GM12878 (cell line): ENCODE measurements at regions not wholly inside any gene's neighbourhood (a gene's known extent, or its start where the extent isn't known, plus 50 kb on each side); places are given as distances from the start of the nearest gene placed in this dataset.

Experiments
- ATAC-seq: fragments of 200-7000 bp; cut with Tn5 transposase; 3 replicates; pipeline ENCODE4 v1.9.1; 2020; ENCODE audit warnings: mild to moderate bottlenecking, moderate library complexity
- BruUV-seq: library from RNA; stranded (reverse); fragments of 400-500 nt; replicated peaks from 2 replicates; lab custom pipeline; 2021; lab: Mats Ljungman, UMichigan
- CTCF ChIA-PET: fragments of 300-600 bp; sonication (Branson Sonifier 250); formaldehyde crosslinking; extraction: SDS; loops from one replicate; lab custom pipeline; 2021; ENCODE audit warnings: inconsistent platforms; lab: Yijun Ruan, JAX
- POLR2A ChIA-PET: fragments of 350-600 bp; formaldehyde crosslinking; extraction: SDS; loops from one replicate; lab custom pipeline; 2021; ENCODE audit warnings: inconsistent platforms; lab: Charles Lee
- RAD21 ChIA-PET: fragments of 300-600 bp; sonication (Branson Sonifier 250); formaldehyde crosslinking; loops from one replicate; lab custom pipeline; 2023; ENCODE audit warnings: antibody characterized with exemption; ENCODE audit not compliant: unreplicated experiment; lab: Charles Lee
- SMC1A ChIA-PET: fragments of 300-600 bp; sonication (Branson Sonifier 250); formaldehyde crosslinking; loops from one replicate; lab custom pipeline; 2023; ENCODE audit not compliant: unreplicated experiment, uncharacterized antibody; lab: Charles Lee
- DNase-seq: peaks from one replicate; pipeline ENCODE4 v3.0.0-alpha.2; 2011; ENCODE audit warnings: low read depth, low spot score
- FAIRE-seq: peaks from 3 replicates; lab custom pipeline; 2011; peaks lifted over from hg19 to GRCh38; lab: Jason Lieb, UNC
- H2AFZ ChIP-seq: 2 replicates; pipeline ENCODE4 v1.6.0; 2011; ENCODE audit warnings: low read depth, low read length, control low read depth; ENCODE audit not compliant: control insufficient read depth
- H3K27ac ChIP-seq: 2 replicates; pipeline ENCODE4 v1.5.1; 2011; ENCODE audit warnings: control low read depth; ENCODE audit not compliant: control insufficient read depth, insufficient read depth
- H3K27me3 ChIP-seq, 2 experiments: replicated peaks in 1 of 2; 2 replicates each; pipeline versions ENCODE4 v1.6.0 to v1.6.1; 2011; ENCODE audit warnings: low read length in 1 of 2; ENCODE audit not compliant: control insufficient read depth in 2 of 2, insufficient read depth in 2 of 2
- H3K36me3 ChIP-seq, 2 experiments: 2 replicates each; pipeline ENCODE4 v1.5.1; 2011; ENCODE audit warnings: low read length in 1 of 2; ENCODE audit not compliant: control insufficient read depth in 2 of 2, insufficient read depth in 2 of 2
- H3K4me1 ChIP-seq: 2 replicates; pipeline ENCODE4 v1.6.1; 2011; ENCODE audit warnings: mild to moderate bottlenecking, low read length, moderate library complexity, mixed read lengths; ENCODE audit not compliant: control insufficient read depth, insufficient read depth
- H3K4me2 ChIP-seq: 2 replicates; pipeline ENCODE4 v1.6.0; 2011; ENCODE audit warnings: control low read depth; ENCODE audit not compliant: control insufficient read depth, insufficient read depth
- H3K4me3 ChIP-seq: fragments of 200-600 bp; sonication (generic); 2 replicates; pipeline ENCODE4 v1.5.1; 2016
- H3K79me2 ChIP-seq: 2 replicates; pipeline ENCODE4 v1.6.0; 2011; ENCODE audit warnings: low read length; ENCODE audit not compliant: control insufficient read depth, insufficient read depth
- H3K9ac ChIP-seq: 2 replicates; pipeline ENCODE4 v1.8.0; 2011; ENCODE audit warnings: low read length, control low read depth, mixed read lengths; ENCODE audit not compliant: control insufficient read depth, insufficient read depth
- H3K9me3 ChIP-seq: replicated peaks from 3 replicates; pipeline ENCODE4 v1.5.1; 2011; ENCODE audit warnings: mild to moderate bottlenecking, low read length; ENCODE audit not compliant: control insufficient read depth, insufficient read depth
- H4K20me1 ChIP-seq: 2 replicates; pipeline ENCODE4 v1.6.0; 2011; ENCODE audit not compliant: control insufficient read depth, insufficient read depth
- IKZF2 ChIP-seq, 2 experiments: fragments of 450-650 bp; IDR thresholded peaks; 2 replicates each; pipeline ENCODE4 v1.6.1; 2017; ENCODE audit warnings: mild to moderate bottlenecking in 2 of 2, moderate library complexity in 2 of 2
- POLR2AphosphoS5 ChIP-seq: IDR thresholded peaks from 2 replicates; pipeline ENCODE4 v1.6.1; 2011; ENCODE audit warnings: mild to moderate bottlenecking, low read length, inconsistent platforms
- STAT3 ChIP-seq: IDR thresholded peaks from 2 replicates; pipeline ENCODE4 v1.6.1; 2011; ENCODE audit warnings: low read depth, low read length, improper control_type of control experiment
- WGBS: methylation state at CpG from one replicate; pipeline ENCODE4 v1.1.6; 2016; ENCODE audit warnings: low lambda C conversion rate; ENCODE audit not compliant: insufficient replicate concordance, insufficient coverage; ENCODE audit errors: missing lambda C conversion rate; 5-methylcytosine and 5-hydroxymethylcytosine counted together
- in situ Hi-C: fragments of 300-500 bp; cut with MboI; formaldehyde crosslinking; loops from 9 replicates; pipeline ENCODE4 v1.14.3; 2018; ENCODE audit warnings: mixed read lengths
- intact Hi-C: fragments of 100-400 bp; cut with micrococcal nuclease; formaldehyde crosslinking; loops from one replicate; pipeline ENCODE4 v1.14.2; 2022; ENCODE audit not compliant: unreplicated experiment
- TF ChIP-seq, protein P1 (sequence below): fragments of 450-650 bp; formaldehyde crosslinking; IDR thresholded peaks from 2 replicates; pipeline ENCODE4 v1.4.0; 2020; ENCODE audit warnings: mild to moderate bottlenecking, moderate library complexity
- TF ChIP-seq, protein P2 (sequence below): fragments of 450-650 bp; IDR thresholded peaks from 2 replicates; pipeline ENCODE4 v1.6.1; 2016; ENCODE audit warnings: mild to moderate bottlenecking, moderate library complexity, borderline replicate concordance
- TF ChIP-seq, protein P3 (sequence below): fragments of 450-650 bp; IDR thresholded peaks from 2 replicates; pipeline ENCODE4 v1.6.1; 2017; ENCODE audit warnings: mild to moderate bottlenecking, low read depth, inconsistent platforms; ENCODE audit not compliant: poor library complexity, severe bottlenecking

DNA sequence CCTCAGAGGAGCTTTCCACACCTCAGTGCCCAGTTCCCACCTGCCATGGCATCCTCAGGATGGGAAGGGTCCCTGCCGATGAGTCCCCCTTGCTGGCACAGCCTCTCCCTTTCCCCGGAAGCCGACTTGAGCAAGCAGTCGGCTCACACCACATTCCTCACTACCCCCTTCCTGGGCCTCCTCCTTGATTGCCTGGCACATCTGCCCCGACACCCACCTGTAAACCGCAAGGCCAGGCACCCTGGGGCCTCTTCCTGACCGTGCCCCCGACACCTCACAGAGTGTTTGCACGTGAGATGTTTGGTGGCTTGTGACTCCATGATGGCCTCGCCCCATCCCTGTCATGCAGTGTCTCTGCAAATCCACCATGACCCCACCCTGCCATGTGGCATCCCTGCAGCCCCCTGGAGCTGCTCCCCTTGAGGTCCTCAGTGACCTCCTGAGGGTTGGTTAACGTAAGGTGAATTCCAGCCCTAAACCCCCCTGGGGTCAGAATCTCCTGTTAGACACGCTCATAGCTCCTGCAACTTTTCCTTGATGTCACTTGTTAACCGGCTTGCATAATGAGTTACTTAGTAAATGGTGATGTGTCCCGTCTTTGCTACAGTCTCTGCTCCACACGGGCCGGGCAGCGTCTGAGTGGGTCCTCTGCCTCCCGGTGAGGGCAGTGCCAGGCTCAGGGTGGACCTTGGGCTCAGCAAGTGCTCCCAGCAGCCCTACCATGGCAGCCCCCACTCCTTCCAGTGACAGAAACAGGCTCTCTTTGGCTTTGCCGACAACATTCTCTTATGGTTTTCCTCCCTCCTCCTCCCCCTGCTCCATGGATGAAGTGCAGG is 115.9 kb upstream of the FRMD1 start:
- H3K27me3 ChIP-seq: no peaks in the 10 kb centered on the region
- DNase-seq: no peak
- H3K9me3 ChIP-seq: no peaks in the 10 kb centered on the region
- no peaks in the 10 kb centered on the region for H3K4me1 ChIP-seq
- H3K4me2 ChIP-seq: no peak overlapping the region
- BruUV-seq: no TSS peak
- ChIA-PET SMC1A (no interaction called here), POLR2A (no interaction called here), RAD21 (no interaction called here), CTCF (no interaction called here)
- no peak for ATAC-seq
- H2AFZ ChIP-seq: no peak overlapping the region
- TF ChIP-seq, protein P1, sequence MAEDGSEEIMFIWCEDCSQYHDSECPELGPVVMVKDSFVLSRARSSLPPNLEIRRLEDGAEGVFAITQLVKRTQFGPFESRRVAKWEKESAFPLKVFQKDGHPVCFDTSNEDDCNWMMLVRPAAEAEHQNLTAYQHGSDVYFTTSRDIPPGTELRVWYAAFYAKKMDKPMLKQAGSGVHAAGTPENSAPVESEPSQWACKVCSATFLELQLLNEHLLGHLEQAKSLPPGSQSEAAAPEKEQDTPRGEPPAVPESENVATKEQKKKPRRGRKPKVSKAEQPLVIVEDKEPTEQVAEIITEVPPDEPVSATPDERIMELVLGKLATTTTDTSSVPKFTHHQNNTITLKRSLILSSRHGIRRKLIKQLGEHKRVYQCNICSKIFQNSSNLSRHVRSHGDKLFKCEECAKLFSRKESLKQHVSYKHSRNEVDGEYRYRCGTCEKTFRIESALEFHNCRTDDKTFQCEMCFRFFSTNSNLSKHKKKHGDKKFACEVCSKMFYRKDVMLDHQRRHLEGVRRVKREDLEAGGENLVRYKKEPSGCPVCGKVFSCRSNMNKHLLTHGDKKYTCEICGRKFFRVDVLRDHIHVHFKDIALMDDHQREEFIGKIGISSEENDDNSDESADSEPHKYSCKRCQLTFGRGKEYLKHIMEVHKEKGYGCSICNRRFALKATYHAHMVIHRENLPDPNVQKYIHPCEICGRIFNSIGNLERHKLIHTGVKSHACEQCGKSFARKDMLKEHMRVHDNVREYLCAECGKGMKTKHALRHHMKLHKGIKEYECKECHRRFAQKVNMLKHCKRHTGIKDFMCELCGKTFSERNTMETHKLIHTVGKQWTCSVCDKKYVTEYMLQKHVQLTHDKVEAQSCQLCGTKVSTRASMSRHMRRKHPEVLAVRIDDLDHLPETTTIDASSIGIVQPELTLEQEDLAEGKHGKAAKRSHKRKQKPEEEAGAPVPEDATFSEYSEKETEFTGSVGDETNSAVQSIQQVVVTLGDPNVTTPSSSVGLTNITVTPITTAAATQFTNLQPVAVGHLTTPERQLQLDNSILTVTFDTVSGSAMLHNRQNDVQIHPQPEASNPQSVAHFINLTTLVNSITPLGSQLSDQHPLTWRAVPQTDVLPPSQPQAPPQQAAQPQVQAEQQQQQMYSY (CRISPR knock-in tag): no peak
- TF ChIP-seq POLR2AphosphoS5: no peak
- TF ChIP-seq, protein P2, sequence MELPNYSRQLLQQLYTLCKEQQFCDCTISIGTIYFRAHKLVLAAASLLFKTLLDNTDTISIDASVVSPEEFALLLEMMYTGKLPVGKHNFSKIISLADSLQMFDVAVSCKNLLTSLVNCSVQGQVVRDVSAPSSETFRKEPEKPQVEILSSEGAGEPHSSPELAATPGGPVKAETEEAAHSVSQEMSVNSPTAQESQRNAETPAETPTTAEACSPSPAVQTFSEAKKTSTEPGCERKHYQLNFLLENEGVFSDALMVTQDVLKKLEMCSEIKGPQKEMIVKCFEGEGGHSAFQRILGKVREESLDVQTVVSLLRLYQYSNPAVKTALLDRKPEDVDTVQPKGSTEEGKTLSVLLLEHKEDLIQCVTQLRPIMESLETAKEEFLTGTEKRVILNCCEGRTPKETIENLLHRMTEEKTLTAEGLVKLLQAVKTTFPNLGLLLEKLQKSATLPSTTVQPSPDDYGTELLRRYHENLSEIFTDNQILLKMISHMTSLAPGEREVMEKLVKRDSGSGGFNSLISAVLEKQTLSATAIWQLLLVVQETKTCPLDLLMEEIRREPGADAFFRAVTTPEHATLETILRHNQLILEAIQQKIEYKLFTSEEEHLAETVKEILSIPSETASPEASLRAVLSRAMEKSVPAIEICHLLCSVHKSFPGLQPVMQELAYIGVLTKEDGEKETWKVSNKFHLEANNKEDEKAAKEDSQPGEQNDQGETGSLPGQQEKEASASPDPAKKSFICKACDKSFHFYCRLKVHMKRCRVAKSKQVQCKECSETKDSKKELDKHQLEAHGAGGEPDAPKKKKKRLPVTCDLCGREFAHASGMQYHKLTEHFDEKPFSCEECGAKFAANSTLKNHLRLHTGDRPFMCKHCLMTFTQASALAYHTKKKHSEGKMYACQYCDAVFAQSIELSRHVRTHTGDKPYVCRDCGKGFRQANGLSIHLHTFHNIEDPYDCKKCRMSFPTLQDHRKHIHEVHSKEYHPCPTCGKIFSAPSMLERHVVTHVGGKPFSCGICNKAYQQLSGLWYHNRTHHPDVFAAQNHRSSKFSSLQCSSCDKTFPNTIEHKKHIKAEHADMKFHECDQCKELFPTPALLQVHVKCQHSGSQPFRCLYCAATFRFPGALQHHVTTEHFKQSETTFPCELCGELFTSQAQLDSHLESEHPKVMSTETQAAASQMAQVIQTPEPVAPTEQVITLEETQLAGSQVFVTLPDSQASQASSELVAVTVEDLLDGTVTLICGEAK: no peak
- TF ChIP-seq, protein P3, sequence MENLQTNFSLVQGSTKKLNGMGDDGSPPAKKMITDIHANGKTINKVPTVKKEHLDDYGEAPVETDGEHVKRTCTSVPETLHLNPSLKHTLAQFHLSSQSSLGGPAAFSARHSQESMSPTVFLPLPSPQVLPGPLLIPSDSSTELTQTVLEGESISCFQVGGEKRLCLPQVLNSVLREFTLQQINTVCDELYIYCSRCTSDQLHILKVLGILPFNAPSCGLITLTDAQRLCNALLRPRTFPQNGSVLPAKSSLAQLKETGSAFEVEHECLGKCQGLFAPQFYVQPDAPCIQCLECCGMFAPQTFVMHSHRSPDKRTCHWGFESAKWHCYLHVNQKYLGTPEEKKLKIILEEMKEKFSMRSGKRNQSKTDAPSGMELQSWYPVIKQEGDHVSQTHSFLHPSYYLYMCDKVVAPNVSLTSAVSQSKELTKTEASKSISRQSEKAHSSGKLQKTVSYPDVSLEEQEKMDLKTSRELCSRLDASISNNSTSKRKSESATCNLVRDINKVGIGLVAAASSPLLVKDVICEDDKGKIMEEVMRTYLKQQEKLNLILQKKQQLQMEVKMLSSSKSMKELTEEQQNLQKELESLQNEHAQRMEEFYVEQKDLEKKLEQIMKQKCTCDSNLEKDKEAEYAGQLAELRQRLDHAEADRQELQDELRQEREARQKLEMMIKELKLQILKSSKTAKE: no peak
- no peak for TF ChIP-seq STAT3
- TF ChIP-seq IKZF2 (IDR thresholded peaks at IDR 0.05): no peak
- FAIRE-seq: no peak
- 39% methylated on average over 19 of the region's 19 CpGs for WGBS
- no peak overlapping the region for H3K27ac ChIP-seq
- no peaks in the 10 kb centered on the region for H3K36me3 ChIP-seq
- no peak overlapping the region for H3K9ac ChIP-seq
- no peaks in the 10 kb centered on the region for H3K79me2 ChIP-seq
- H3K4me3 ChIP-seq: no peak overlapping the region
- intact Hi-C loops (no loop called here), in situ Hi-C loops (no loop called here)
- no peaks in the 10 kb centered on the region for H4K20me1 ChIP-seq
